ENCODE measurements at regions not wholly inside any gene's neighbourhood (a gene's known extent, or its start where the extent isn't known, plus 50 kb on each side); places are given as distances from the start of the nearest gene placed in this dataset.
"Not testable (repeated sequence)": the region's sequence is repeated elsewhere in the genome, so short reads cannot be mapped to it uniquely, and the experiment has no call there.

DNA sequence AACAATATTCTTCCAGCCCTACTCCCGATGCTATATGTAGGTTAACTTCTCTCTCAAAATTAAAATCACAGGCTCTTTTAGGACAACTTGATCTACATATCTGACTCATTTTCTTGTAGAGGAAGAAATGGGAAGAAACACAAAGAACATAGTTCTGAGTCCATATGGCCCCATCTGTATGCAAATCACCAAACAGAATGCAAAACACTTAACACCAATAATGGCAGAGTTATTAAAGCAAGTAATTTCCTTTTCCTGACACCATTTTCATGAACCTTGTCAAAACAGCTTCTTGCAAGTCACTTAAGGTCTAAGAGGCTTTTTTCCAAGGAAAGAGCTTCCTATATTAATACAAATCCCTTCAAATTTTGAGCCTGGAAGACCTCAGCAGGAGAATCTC is 300.4 kb upstream of the CLEC14A start:
- no peak for DNase-seq

DNA sequence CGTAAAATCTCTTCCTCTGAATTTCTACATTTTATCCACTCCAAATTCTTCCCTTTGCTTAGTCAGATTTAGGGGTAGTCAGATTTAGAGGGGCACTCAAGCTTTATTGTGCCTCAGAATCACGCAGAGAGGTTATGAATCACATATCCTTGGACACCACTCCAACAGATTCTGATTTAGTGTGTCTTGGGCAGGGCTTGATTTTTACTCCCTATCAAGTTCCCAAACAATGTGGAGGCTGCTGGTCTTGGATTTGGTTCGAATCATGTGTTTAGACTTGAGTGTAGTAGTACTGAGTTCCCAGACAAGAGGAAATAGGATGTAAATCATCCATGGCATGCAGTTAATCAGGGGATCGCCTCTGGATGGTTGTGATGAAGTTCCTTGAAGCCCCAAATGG is 298.1 kb upstream of the CLEC14A start:
- no peak for DNase-seq

DNA sequence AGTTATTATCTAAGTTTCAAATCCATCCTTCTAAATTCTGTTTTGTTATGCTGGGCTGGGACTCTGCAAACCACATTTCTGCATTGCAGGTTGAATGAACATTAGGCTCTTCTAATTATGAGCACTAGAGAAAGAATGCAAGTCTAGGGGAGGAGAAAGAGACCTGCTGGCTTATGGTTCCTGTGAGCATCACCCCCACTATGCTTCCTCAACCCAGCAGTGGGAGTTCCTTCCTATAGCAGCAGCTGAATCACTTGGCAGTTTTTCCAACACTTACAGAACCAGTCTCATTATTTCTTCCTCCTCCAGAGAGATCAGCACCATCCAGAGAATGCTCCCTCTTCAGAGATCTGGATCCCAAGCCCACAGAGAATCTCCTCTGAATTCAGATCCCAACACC is 297.7 kb upstream of the CLEC14A start:
- no peak for DNase-seq

DNA sequence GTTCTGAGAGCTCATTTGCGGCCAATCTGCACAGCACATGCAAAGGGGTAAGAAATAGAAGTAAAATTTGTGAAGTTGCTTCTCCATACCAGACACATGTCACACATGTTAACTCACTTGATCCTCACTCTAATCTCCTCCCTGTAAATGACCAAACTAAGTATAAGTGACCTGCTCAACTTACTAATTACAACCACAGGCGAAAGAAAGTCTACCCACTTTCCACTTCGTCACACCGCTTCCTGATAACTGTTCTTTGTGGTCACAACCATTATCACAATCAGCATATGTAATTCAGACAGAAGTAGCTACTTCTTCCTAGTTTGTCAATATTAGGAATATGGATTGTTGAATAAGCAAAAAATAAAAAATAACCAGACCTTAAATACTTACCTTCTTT is 293.7 kb upstream of the CLEC14A start:
- DNase-seq: no peak

DNA sequence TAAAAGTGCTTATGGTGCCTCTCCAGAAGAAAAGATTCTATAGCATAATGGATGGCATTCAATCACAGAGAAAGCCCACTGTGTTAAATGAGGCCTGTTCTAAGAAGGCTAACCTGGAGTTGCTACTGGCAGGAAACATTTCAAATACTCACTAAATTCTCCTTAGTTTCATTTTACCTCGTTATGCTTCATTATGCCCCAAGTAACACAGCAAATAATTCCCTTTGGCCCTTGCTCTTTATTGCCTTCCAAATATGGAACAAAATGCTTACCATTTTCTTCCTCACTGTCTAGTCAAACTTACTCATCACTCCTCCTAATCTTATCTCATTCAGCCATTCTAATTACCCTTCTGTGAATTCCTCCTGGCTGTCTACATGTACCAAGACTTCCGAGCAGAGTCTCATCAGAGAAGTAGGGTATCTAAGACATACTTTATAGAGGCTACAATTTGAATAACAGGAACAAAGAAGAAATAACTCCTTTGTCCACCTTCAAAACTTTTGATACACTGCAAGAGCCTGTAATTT is 292.1 kb upstream of the CLEC14A start:
- no peak for DNase-seq

DNA sequence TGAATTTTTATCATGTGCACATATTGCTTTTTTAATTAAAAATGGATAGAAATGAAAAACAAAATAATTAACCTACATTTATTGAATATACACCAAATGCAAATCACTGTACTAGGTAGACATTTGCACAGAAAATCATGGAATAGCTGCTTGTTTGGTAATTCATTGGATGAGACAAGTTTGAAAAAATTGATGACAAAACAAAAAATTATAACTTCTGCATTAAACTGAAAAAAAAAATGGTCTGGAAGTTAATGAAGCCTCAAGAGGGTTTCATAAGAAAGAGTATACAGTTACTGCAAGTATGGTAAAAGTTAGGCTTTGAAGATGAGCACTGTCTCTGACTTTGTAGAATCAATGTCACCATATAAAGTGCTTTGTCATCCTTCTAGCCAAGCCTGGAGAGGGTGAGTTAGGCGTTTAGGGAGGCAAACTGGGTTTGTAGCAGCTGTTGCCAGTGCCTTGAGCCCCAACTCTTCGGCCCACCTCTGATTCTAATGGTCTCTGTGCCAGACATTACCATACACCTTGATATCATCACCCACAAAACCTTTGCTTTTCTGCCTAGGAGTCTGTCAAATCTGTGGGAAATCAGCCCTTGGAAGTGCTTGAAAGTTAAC is 291.1 kb upstream of the CLEC14A start:
- DNase-seq: no peak

DNA sequence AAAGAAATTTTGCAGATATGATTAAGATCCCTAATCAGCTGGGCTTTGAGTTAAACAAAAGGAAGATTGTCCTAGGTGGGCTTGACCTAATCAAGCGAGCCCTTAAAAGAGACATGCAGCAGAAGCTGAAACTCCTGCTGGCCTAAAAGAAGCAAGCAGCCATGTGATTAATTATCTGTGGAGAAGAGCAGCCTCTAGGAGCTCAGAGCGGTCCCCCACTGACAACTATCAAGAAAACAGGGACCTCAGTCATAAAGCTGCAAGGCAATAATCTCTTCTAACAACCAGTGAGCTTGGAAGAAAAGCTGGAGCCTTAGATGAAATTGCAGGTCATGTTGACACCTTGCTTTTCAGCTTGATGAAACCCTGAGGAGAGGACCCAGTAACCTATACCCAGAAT is 288.9 kb upstream of the CLEC14A start:
- DNase-seq: no peak

DNA sequence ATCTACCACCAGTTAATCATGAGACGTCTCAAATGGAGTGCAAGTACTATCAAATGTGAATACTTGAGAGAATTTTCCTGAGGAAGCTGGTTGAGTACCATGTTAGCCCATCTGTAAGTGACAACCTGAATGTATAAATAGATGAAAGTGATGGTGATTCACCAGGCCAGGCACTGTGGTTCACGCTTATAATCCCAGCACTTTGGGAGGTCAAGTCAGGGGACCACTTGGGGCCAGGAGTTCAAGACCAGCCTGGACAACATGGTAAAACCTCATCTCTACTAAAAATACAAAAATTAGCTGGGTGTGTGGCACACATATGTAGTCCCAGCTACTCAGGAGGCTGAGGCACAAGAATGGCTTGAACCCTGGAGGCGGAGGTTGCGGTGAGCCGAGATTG is 288.0 kb upstream of the CLEC14A start:
- not testable (repeated sequence) for DNase-seq

DNA sequence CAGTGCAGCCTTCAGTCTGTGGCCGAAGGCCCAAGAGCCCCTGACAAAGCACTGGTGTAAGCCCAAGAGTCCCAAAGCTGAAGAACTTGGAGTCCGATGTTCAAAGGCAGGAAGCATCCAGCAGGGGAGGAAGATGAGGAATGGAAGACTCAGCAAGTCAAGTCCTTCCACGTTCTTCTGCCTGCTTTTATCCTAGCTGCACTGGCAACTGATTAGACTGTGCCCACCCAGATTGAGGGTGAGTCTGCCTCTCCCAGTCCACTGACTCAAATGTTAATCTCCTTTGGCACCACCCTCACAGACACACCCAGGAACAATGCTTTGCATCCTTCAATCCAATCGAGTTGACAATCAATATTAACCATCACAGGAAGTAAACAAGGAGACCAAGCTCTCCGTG is 282.2 kb upstream of the CLEC14A start:
- not testable (repeated sequence) for DNase-seq

DNA sequence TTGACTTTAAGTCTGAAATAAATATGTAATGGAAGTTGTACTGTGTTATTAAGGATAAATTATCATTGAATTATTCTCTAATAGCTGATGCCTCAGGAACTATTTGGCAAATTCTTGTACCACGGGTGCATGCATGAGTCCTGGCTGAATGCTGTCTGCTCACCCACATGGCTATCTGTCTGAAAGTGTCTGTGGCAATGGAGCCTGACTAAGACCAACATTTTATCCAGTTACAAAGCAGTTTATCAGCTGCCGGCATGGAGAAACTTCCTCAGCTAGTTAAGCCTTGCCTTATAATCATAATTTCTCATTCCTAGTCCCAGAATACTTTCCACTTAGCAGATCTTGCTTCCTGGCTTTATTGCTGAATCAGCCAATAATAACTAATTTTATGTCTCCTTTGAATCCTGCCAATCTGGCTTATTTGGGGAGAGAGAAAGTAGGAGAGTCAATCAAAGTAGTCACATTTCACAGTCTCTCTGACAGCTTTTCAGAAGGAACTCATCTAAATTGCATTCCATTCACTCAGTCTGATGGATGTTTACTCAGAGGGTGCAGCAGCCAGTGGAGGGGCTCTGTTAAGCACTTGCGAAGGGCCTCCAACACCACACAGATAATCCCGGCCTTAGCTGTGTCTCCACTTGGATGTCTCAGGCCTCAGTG is 280.6 kb upstream of the CLEC14A start:
- DNase-seq: no peak

DNA sequence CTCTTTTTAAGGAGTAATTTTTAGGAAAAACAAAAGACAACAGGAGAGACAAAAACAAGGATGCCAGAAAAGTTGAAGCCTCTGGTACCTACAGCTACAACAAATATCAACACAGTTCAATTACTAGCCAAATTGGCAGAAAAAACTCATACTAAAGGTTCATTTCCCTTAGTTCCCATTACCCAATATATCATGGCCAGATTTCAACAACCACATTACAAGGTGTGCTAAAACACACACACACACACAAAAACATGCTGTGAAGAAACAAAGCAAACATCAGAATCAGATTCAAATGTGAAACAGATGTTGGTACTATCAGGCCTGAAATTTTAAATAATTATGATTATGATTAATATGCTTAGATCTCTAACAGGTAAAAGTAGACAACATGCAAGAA is 272.7 kb upstream of the CLEC14A start:
- no peak for DNase-seq

DNA sequence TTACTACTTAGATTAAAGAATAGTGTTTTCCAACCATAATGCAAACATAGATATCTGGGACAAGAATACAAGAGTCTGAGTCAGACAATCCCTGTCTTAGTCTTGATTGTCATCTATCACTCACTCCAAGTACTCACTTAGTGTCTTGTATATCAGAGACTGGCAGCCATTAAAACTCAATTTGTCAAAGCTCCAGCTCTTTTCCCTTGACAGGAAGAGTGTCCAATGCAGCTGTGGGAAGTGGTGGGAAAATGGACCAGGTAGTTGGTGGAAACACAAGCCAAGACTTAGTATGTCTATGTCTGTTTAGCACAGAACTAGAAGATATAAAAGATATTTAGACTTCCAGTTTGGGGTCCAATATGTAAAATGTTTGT is 271.6 kb upstream of the CLEC14A start:
- no peak for DNase-seq

DNA sequence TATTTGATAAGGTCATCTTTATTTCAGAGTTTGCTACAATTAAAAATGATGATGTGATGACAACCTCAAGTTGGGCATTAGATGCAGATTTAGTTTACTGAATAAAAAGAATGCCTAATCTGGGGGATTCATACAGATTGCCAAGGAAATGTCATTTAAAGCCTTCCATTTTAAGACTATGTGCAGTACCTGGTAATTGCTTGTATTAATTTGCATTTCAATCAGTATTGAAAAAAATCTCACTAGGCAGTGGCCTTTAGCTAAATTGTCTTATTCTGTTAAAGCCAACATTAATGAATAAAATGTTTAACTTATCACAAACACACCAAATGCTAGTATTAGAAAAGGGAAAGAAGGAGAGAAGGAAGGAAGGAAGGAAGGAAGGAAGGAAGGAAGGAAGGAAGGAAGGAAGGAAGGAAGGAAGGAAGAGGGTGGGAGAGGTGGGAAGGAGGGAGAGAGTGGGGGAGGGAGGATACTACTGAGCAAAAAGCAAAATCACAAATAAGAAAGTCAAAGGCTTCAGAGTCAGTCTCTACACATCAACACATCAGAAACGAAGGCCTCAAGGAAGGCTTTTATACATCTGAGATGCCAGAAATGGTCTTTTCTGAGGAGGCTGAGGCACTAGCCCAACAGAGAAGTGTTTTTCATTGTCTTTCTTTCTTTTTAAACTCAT is 271.1 kb upstream of the CLEC14A start:
- DNase-seq: no peak

DNA sequence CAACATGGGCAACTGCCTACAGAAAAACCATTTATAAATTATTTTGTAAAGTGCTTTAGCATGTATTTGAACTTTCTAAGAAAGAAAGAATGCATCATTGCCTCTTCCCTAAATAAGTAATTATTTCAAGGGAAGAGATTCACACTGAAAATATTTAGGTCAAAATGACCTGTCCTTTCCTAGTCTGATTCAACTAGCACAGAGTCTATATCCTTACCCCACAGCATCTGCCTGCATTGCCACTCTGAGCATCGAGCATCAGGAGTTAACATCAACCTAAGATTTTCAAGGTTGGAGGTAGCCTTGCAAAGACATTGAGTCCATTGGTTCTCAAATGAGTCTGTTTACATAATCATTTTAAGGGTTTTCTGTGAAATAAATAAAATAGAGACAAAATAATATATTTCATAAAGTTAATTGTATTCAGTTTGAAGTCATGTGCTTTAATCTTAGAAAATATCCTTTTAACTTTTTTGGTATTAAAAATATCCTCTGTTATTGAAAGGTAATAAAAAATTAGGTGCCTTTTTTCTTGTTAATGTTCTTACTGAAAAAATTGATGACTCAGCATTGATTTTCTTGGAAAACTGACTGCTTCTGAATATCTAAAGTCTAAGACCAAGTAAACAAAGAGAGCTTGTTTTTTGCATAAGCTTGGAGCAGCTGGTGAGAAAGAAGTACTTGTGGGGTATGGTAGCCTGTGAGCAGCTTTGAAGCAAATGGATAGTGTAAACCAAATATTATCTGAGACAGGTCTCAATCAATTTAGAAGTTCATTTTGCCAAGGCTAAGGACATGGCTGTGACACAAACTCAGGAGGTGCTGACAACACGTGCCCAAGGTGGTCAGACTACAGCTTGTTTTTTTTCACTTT is 269.0 kb upstream of the CLEC14A start:
- no peak for DNase-seq

DNA sequence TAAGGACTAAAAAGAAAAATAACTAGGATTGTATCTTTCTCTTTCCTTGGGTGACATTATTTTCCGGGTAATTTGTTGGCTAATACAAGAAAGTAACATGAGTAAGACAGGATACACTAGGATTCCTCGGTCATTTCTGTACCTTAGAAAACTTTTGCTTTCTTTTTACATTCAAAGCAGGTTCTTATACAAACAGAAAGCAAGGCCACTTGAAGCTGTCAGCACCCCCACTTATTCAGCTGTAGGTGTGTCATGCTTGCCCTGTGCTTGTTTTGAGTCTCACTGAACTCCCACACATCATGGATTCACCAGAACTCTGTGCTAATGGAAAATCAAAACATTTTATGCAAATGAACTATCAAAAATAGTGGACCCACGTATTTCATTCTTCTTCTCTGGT is 266.8 kb upstream of the CLEC14A start:
- no peak for DNase-seq

DNA sequence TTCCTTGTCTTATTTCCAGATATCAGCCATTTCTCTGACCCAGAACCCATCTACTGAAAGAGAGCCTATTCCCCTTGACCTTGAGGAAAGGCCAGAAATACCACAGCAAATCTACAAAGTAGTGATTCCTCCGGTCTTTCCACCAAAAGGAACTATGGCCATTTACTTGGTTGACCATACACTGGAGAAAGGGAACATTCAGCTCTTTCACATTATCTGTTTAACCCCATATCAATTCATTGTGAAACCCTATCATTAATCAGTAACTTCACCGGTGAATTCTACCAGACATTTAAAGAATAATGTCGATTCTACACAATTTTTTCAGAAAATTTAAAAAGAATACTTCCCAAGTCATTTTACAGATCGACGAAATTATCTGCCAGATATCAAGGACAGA is 265.7 kb upstream of the CLEC14A start:
- DNase-seq: no peak

DNA sequence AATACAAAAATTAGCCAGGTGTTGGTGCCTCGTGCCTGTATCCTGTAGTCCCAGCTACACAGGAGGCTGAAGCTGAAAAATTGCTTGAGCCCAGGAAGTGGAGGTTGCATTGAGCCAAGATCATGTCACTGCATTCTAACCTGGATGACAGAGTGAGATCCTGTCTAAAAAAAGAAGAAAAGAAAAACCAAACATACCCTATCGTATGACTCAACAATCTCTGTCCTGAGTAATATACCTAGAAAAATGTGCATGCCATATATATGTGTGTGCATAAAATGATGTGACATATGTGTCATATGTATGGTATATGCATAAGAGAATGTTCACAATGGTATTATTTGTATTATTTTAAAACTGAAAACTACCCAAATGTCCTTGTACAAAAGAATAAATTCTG is 261.5 kb upstream of the CLEC14A start:
- no peak for DNase-seq

DNA sequence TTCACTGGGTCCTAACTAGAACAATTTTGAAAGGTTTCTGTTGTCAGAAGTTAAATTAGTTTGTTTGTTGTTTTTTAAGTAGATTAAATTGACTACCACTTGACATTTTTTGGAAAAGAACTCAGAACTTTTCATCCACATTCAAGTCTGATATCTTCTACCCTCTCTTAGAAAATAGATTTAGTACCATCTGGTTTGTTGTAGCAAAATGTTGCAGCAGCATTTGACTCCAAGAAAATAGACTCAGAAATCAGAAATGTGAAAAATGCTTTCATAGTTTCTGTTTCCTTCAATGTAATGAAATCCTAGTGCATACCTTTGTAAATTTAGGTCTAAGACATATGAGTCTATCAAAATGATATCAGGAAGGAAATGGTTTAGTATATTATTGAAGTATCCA is 256.3 kb upstream of the CLEC14A start:
- no peak for DNase-seq

DNA sequence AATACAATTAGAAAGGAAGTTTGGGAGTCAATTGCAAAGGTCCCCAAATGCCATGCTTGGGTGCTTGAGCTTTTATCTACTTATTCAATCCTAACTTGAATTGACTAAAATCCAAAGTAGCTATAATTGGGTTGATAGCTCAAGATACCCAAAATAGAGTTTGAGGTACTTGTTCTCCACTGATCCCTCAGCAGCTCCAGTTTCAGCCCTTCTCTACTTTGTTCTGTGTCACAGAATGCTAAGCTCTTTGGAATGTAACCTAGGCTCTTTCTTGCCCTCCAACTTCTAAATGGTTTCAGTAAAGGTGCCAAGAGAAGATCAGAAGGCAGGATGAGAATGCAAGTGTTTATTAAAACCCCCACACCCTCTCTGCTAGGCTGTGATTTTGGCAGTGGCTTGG is 251.4 kb upstream of the CLEC14A start:
- no peak for DNase-seq

DNA sequence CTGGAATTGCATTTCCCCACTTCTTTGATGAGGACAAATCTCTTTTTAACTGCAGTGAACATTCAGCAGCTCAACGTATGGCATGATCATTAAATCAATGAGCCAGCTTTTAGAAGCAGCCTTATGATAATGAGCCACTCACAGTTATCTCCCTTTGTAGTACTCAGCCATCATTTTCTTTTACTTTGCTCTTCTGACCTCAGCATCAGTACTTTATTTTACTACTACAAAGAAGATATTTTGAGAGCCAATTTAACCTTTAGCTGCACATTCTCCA is 250.0 kb upstream of the CLEC14A start:
- DNase-seq: no peak

DNA sequence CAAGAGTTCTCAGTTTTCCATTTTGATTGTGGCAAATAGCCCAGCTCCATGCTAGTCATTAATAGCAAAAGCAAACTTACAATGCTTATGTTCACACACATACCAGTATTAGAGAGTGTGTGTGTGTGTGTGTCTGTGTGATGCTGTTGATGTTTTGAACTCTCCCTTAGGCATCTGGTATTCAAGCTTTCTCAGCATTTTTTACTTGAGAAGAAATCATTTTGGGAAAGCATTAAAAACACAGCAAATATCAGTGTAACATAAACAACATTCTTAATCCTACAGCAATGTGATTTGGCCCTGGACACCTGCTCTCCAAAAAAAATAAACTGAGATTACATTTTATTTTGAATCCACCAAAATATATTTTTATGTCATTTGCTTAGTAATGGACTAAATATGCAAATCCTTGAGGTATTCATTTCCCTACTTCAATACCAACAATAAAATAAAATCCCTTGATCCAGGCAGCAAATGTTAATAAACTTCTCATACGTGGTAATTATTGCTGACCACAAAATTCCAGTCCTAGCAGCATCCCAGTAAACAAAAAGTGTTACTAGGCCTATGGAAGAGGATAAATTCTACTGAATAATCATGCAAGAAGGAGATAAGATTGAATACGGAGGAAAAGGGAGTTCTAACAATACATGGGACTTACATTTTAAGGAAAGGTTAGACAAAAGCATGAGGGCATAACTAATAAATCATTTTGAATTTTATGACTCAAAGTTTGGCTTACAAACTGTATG is 249.5 kb upstream of the CLEC14A start:
- no peak for DNase-seq

DNA sequence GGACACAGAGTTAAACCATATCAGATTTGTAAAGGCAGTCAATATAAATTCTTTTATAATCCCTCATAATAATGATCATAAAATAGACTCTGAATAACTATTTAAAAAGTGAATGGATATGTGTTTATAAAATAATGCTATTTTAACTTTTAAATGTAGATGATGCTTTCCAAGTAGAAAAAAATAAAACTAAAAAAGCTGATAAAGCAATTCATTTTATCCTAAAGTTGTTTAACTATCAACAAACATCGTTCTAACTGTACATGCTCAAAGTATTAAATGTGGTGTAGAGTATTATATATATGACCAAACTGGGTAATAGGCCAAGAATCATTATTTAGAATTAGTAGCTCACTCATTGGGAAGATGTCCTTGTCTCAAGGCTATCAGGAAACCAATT is 248.3 kb upstream of the CLEC14A start:
- DNase-seq: no peak

DNA sequence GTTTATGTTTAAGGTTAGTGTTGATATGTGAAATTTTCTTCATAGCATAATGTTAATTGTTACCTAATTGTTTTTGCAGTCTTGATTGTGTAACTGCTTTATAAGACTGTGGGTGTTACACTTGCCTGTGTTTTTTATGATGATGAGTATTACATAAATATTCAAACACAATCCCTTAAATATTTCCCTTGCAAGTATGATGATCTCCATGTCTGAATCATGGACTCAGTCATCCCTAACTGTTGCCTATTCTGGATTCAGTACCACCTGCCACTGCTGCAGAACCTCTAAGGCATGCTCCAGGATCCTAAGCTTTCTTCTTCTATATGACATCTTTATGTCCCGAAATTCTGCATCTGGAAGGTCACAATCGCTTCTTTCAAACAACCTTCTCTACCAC is 246.3 kb upstream of the CLEC14A start:
- no peak for DNase-seq
